K562 (cell line): ENCODE measurements at regions not wholly inside any gene's neighbourhood (a gene's known extent, or its start where the extent isn't known, plus 50 kb on each side); places are given as distances from the start of the nearest gene placed in this dataset.

Experiments used
- ATAC-seq: fragments of 200-7000 bp; cut with Tn5 transposase; 3 replicates; pipeline ENCODE4 v1.9.1; 2020; ENCODE audit warnings: moderate library complexity
- BruUV-seq: library from RNA; stranded (reverse); fragments of 400-500 nt; replicated peaks from 2 replicates; lab custom pipeline; 2021; lab: Mats Ljungman, UMichigan
- CTCF ChIA-PET: fragments of 300-600 bp; formaldehyde crosslinking; extraction: SDS; loops from one replicate; lab custom pipeline; 2021; ENCODE audit warnings: low intra/inter-chr PET ratio; lab: Yijun Ruan, JAX
- POLR2A ChIA-PET: fragments of 300-600, 350-650 bp; sonication (Branson Sonifier 250); formaldehyde crosslinking; extraction: SDS; loops from one replicate; lab custom pipeline; 2021; ENCODE audit warnings: antibody characterized with exemption, inconsistent platforms; lab: Yijun Ruan, JAX
- DNase-seq, 4 experiments: peaks; one replicate each; pipeline versions ENCODE4 v3.0.0 to v3.0.0-alpha.2; 2011 to 2018; ENCODE audit warnings: low spot score in 3 of 4, mixed read lengths in 3 of 4; ENCODE audit errors: extremely low read depth in 1 of 4
- FAIRE-seq: peaks from 2 replicates; lab custom pipeline; 2011; peaks lifted over from hg19 to GRCh38; lab: Jason Lieb, UNC
- H2AFZ ChIP-seq: 2 replicates; pipeline ENCODE4 v1.6.0; 2011; ENCODE audit warnings: low read depth, low read length, control low read depth, inconsistent platforms
- H3K27ac ChIP-seq: fragments of 200-600 bp; 3 replicates; pipeline ENCODE4 v1.8.0; 2011; ENCODE audit warnings: low read depth, mild to moderate bottlenecking, control low read depth, inconsistent platforms, low read length, moderate library complexity, mixed read lengths; ENCODE audit errors: extremely low read depth
- H3K27me3 ChIP-seq, 2 experiments: fragments of 300-600 bp in 1 of 2; 2 replicates in 1 of 2; 3 replicates in 1 of 2; pipeline versions ENCODE4 v1.6.0 to v1.8.0; 2011; ENCODE audit warnings: inconsistent platforms in 2 of 2, low read length in 2 of 2, mild to moderate bottlenecking in 1 of 2, mixed read lengths in 1 of 2, moderate library complexity in 1 of 2; ENCODE audit not compliant: control insufficient read depth in 2 of 2, insufficient read depth in 2 of 2
- H3K36me3 ChIP-seq: fragments of 300-600 bp; 3 replicates; pipeline ENCODE4 v1.8.0; 2011; ENCODE audit warnings: mild to moderate bottlenecking, low read length, inconsistent platforms; ENCODE audit not compliant: control insufficient read depth, insufficient read depth
- H3K4me1 ChIP-seq, 2 experiments: fragments of 200-600 bp in 1 of 2; replicated peaks in 1 of 2; 2 replicates in 1 of 2; 3 replicates in 1 of 2; pipeline versions ENCODE4 v1.5.1 to v1.8.0; 2011; ENCODE audit warnings: inconsistent platforms in 2 of 2, low read length in 2 of 2, mild to moderate bottlenecking in 1 of 2, mixed read lengths in 1 of 2, moderate library complexity in 1 of 2; ENCODE audit not compliant: control insufficient read depth in 2 of 2, insufficient read depth in 2 of 2
- H3K4me2 ChIP-seq: 2 replicates; pipeline ENCODE4 v1.6.1; 2011; ENCODE audit warnings: low read length, control low read depth, inconsistent platforms, mixed read lengths; ENCODE audit not compliant: insufficient read depth
- H3K4me3 ChIP-seq: fragments of 200-600 bp; sonication (generic), shearing (Covaris generic); 2 replicates; pipeline ENCODE4 v1.5.1; 2016; ENCODE audit warnings: control low read depth, inconsistent platforms
- H3K79me2 ChIP-seq: fragments of 200-600 bp; 3 replicates; pipeline ENCODE4 v1.8.0; 2011; ENCODE audit warnings: low read length, inconsistent platforms; ENCODE audit not compliant: control insufficient read depth, insufficient read depth
- H3K9ac ChIP-seq, 2 experiments: 2 replicates each; pipeline versions ENCODE4 v1.6.0 to v1.6.1; 2011; ENCODE audit warnings: low read depth in 2 of 2, low read length in 2 of 2, control low read depth in 1 of 2, inconsistent platforms in 1 of 2, mild to moderate bottlenecking in 1 of 2, mixed read lengths in 1 of 2; ENCODE audit not compliant: insufficient read depth in 1 of 2
- H3K9me1 ChIP-seq: one replicate; pipeline ENCODE4 v1.6.0; 2011; ENCODE audit warnings: inconsistent platforms, mild to moderate bottlenecking, low read length, moderate library complexity; ENCODE audit not compliant: control insufficient read depth, insufficient read depth
- H3K9me3 ChIP-seq: replicated peaks from 2 replicates; pipeline ENCODE4 v1.5.1; 2011; ENCODE audit warnings: low read depth, low read length, inconsistent platforms; ENCODE audit not compliant: control insufficient read depth, insufficient read depth
- H4K20me1 ChIP-seq: replicated peaks from 2 replicates; pipeline ENCODE4 v1.6.1; 2011; ENCODE audit warnings: low read length, inconsistent platforms, mixed read lengths; ENCODE audit not compliant: control insufficient read depth, insufficient read depth
- CTCF ChIP-seq, 3 experiments: IDR thresholded peaks in 2 of 3; conservative IDR thresholded peaks in 1 of 3; 2 replicates each; pipeline ENCODE4 v1.5.1; 2011 to 2012; ENCODE audit warnings: low read length in 3 of 3, mild to moderate bottlenecking in 3 of 3, control low read depth in 2 of 3, improper control_type of control experiment in 1 of 3, inconsistent platforms in 1 of 3, low read depth in 1 of 3, mixed read lengths in 1 of 3, moderate library complexity in 1 of 3; ENCODE audit not compliant: insufficient read depth in 2 of 3
- DEAF1 ChIP-seq: fragments of 450-650 bp; formaldehyde crosslinking; IDR thresholded peaks from 2 replicates; pipeline ENCODE4 v1.4.0; 2020; ENCODE audit warnings: mild to moderate bottlenecking, moderate library complexity
- ELK3 ChIP-seq: fragments of 450-650 bp; formaldehyde crosslinking; IDR thresholded peaks from 2 replicates; pipeline ENCODE4 v1.4.0; 2020; ENCODE audit warnings: mild to moderate bottlenecking
- FOSL1 ChIP-seq: fragments of 200-800 bp; sonication (Bioruptor generic); conservative IDR thresholded peaks from 2 replicates; pipeline ENCODE4 v1.6.1; 2016; ENCODE audit warnings: missing genetic modification characterization, missing compliant biosample characterization
- JUND ChIP-seq, 2 experiments: IDR thresholded peaks; 2 replicates in 1 of 2; 3 replicates in 1 of 2; pipeline ENCODE4 v1.6.1; 2011; ENCODE audit warnings: borderline replicate concordance in 2 of 2, low read depth in 2 of 2, low read length in 2 of 2, improper control_type of control experiment in 1 of 2, missing biosample characterization in 1 of 2, missing genetic modification characterization in 1 of 2, missing genetic modification reagents in 1 of 2
- NR2F6 ChIP-seq: fragments of 450-650 bp; formaldehyde crosslinking; IDR thresholded peaks from 2 replicates; pipeline ENCODE4 v1.4.0; 2020; ENCODE audit warnings: mild to moderate bottlenecking
- PCBP1 ChIP-seq: fragments of 200-400 bp; formaldehyde crosslinking; IDR thresholded peaks from 2 replicates; pipeline ENCODE4 v1.6.1; 2018; ENCODE audit warnings: mild to moderate bottlenecking, low read depth, low read length; ENCODE audit not compliant: poor library complexity, severe bottlenecking
- RFX1 ChIP-seq: fragments of 450-650 bp; IDR thresholded peaks from 2 replicates; pipeline ENCODE4 v1.6.1; 2016; ENCODE audit warnings: mild to moderate bottlenecking, moderate library complexity
- SMC3 ChIP-seq: conservative IDR thresholded peaks from 2 replicates; pipeline ENCODE4 v1.6.1; 2011; ENCODE audit warnings: low read depth, low read length, improper control_type of control experiment; ENCODE audit not compliant: insufficient read depth
- SRSF9 ChIP-seq: fragments of 200-400 bp; formaldehyde crosslinking; IDR thresholded peaks from 2 replicates; pipeline ENCODE4 v1.6.1; 2017; ENCODE audit warnings: low read depth, low read length, borderline replicate concordance
- STAG1 ChIP-seq: sonication (generic); formaldehyde crosslinking; IDR thresholded peaks from 2 replicates; pipeline ENCODE4 v1.5.0; 2020; ENCODE audit warnings: missing genetic modification reagents, borderline replicate concordance
- WGBS: fragments of 100-300 bp; shearing (Covaris generic); methylation state at CpG from one replicate; pipeline ENCODE4 v1.1.6; 2016; ENCODE audit warnings: low coverage, mixed read lengths; ENCODE audit not compliant: insufficient coverage; ENCODE audit errors: missing lambda C conversion rate; 5-methylcytosine and 5-hydroxymethylcytosine counted together
- in situ Hi-C: fragments of 300-500 bp; cut with MboI; formaldehyde crosslinking; loops from 4 replicates; pipeline ENCODE4 v1.15.0; 2018; ENCODE audit warnings: inconsistent platforms, mixed read lengths
- intact Hi-C: fragments of 100-400 bp; cut with micrococcal nuclease; formaldehyde crosslinking; loops from 2 replicates; pipeline ENCODE4 v1.14.2; 2022

GRCh38 chr19:30684613-30685012 lies 312.4 kb downstream of the ZNF536 start (continued):
- TF ChIP-seq PCBP1, result no peak

- CTCF ChIA-PET, result interaction anchor here (0.7 kb wide), 1 partner anchor 866 kb away, joined by 3 read pairs; no protein-coding TSS in a partner anchor
- TF ChIP-seq SMC3, result peak; percentile 45; the same call in 1 of the 2 replicates
- peak; percentile 55 for TF ChIP-seq DEAF1 (CRISPR knock-in tag)
- TF ChIP-seq RFX1, result no peak
- peak; percentile 61 for TF ChIP-seq JUND (IDR thresholded peaks at IDR 0.05; ENCODE audit: borderline replicate concordance, low read depth, low read length)
- TF ChIP-seq JUND (tag; IDR thresholded peaks at IDR 0.05; ENCODE audit: borderline replicate concordance, low read depth, low read length), result no peak
- TF ChIP-seq CTCF (IDR thresholded peaks at IDR 0.05 in 2 of 3, conservative IDR thresholded peaks at IDR 0.05 in 1 of 3; ENCODE audit: insufficient read depth in 2 of 3, low read depth in 1 of 3, low read length in 3 of 3), result peak; percentile 79 to 94 (median 89)
- peak; percentile 60 for TF ChIP-seq FOSL1 (tag)
- no peak for TF ChIP-seq NR2F6 (CRISPR knock-in tag)
- TF ChIP-seq SRSF9, result no peak
- TF ChIP-seq STAG1 (CRISPR knock-in tag), result peak; percentile 60; the same call in 1 of the 2 replicates
- TF ChIP-seq ELK3 (CRISPR knock-in tag), result no peak
Observed at GRCh38 chr19:30682999-30683536, 310.9 kb downstream of the ZNF536 start.

More at GRCh38 chr19:30682999-30683536, 310.9 kb downstream of the ZNF536 start:
- POLR2A ChIA-PET, result interaction anchor here (0.6 kb wide), 2 partner anchors 44 to 329 kb away, joined by 3 to 5 read pairs; no protein-coding TSS in a partner anchor
- FAIRE-seq (peak; percentile 70), DNase-seq (peak; percentile 64 to 82 (median 81)), ATAC-seq (peak; percentile 86)
- Histone ChIP-seq H3K4me3 (no peak overlapping the region), H3K27ac (no peak overlapping the region), H3K9me1 (no peaks in the 10 kb centered on the region), H3K9ac (no peak overlapping the region), H3K36me3 (no peaks in the 10 kb centered on the region), H2AFZ (no peak overlapping the region), H3K9me3 (no peaks in the 10 kb centered on the region), H3K79me2 (no peaks in the 10 kb centered on the region), H3K4me2 (no peak overlapping the region), H3K4me1 (peaks cover 0 to 3% of the 10 kb centered on the region in 2 experiments; a peak in 2 of 5 replicates), H4K20me1 (peaks cover 4% of the 10 kb centered on the region; the same call in 1 of the 2 replicates), H3K27me3 (peaks cover 9 to 46% of the 10 kb centered on the region in 2 experiments; a peak in 4 of 5 replicates)
- no TSS peak for BruUV-seq
- intact Hi-C loops, result loop anchor here (2.0 kb wide), 1 partner anchor 1542 kb away; no protein-coding TSS in a partner anchor
- in situ Hi-C loops, result loop anchor here (10.0 kb wide), 1 partner anchor 1542 kb away; no protein-coding TSS in a partner anchor
- under 1% methylated on average over 13 of the region's 13 CpGs for WGBS
